Upper lobe of left lung (tissue), 6 donors: ENCODE measurements at regions not wholly inside any gene's neighbourhood (a gene's known extent, or its start where the extent isn't known, plus 50 kb on each side); places are given as distances from the start of the nearest gene placed in this dataset.

Experiments used
- ATAC-seq, 2 donors: fragments of 200-7000 bp; cut with Tn5 transposase; one replicate each; pipeline ENCODE4 v1.9.1; 2022; ENCODE audit warnings: mild to moderate bottlenecking in 2 of 2, moderate library complexity in 2 of 2; ENCODE audit not compliant: low FRiP score in 2 of 2
- DNase-seq, 2 donors: peaks; one replicate each; pipeline ENCODE4 v3.0.0-alpha.2; 2019 to 2020
- H3K27ac ChIP-seq, 4 donors: fragments of 200-600 bp; sonication (generic); one replicate each; pipeline ENCODE4 v1.5.1; 2016 to 2019
- H3K27me3 ChIP-seq, 4 donors: fragments of 200-600 bp; sonication (generic); one replicate each; pipeline ENCODE4 v1.5.1; 2017 to 2019
- H3K36me3 ChIP-seq, 4 donors: fragments of 200-600 bp; sonication (generic); one replicate each; pipeline ENCODE4 v1.5.1; 2016 to 2019
- H3K4me1 ChIP-seq, 4 donors: fragments of 200-600 bp; sonication (generic); one replicate each; pipeline ENCODE4 v1.5.1; 2018 to 2019
- H3K4me3 ChIP-seq, 4 donors: fragments of 200-600 bp; sonication (generic); one replicate each; pipeline ENCODE4 v1.5.1; 2017 to 2019; ENCODE audit warnings: mild to moderate bottlenecking in 2 of 4, moderate library complexity in 1 of 4
- H3K9me3 ChIP-seq, 4 donors: fragments of 200-600 bp; sonication (generic); one replicate each; pipeline ENCODE4 v1.5.1; 2018 to 2019
- EP300 ChIP-seq, 4 donors: sonication (generic); formaldehyde crosslinking; IDR thresholded peaks; one replicate each; pipeline ENCODE4 v1.5.1; 2017; ENCODE audit warnings: antibody characterized with exemption in 4 of 4, control low read depth in 2 of 4
- POLR2A ChIP-seq, 4 donors: fragments of 450-650 bp; IDR thresholded peaks; one replicate each; pipeline ENCODE4 v1.5.1; 2016 to 2017; ENCODE audit warnings: antibody characterized with exemption in 4 of 4, mild to moderate bottlenecking in 2 of 4
- POLR2AphosphoS5 ChIP-seq, 2 donors: sonication (generic); formaldehyde crosslinking; IDR thresholded peaks; one replicate each; pipeline ENCODE4 v1.5.1; 2017; ENCODE audit warnings: antibody characterized with exemption in 2 of 2
- WGBS, 2 donors: methylation state at CpG; one replicate each; pipeline ENCODE4 v1.1.5; 2017 to 2018; 5-methylcytosine and 5-hydroxymethylcytosine counted together
- TF ChIP-seq, protein P1 (sequence below), 6 experiments: fragments of 450-650 bp in 4 of 6; fragments of 200-600 bp in 2 of 6; sonication (generic) in 2 of 6; IDR thresholded peaks; one replicate each; pipeline ENCODE4 v1.5.1; 2016 to 2019; ENCODE audit warnings: antibody characterized with exemption in 6 of 6
- donor health status: DM: no; HTN: no; CAD: no; lungs with moderate emphysema.
- donor health status: DM: no; HTN: yes; CAD: no; lungs with severe emphysema.

DNA sequence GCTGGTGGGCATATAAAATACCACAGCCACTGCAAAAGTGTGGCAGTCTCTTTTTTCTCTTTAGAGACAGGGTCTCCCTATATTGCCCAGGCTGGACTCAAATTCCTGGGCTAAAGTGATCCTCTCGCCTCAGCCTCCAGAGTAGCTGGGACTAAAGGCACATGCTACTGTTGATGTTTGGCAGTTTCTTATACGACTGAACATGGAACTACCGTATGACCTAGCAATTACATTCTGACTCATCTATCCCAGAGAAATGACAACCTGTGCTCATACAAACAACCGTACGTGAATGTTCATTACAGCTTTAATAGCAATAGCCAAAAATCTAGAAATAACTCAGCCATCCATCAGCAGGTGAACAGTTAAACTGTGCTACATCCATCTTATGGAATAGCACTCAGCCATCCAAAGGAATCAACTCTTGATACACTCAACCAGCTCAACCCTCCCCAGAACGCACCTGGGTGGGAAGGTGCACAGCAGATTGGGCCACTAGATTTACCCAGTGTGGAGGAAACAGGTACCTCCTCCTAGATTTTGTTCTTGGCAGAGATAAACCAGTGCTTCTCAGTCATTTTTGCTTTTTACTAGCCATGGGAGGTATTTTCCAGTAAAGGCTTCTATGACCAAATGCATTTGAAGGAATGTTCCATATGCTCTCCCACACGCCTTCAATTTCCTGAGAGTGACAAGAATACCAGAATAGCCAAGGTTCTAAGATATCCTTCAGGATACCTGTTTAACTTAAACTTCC lies 130.5 kb downstream of the MED15 start:
- ATAC-seq = no peak
- Histone ChIP-seq H3K4me1 (no peaks in the 10 kb centered on the region), H3K9me3 (no peaks in the 10 kb centered on the region), H3K27me3 (no peaks in the 10 kb centered on the region), H3K4me3 (no peak overlapping the region), H3K27ac (no peak overlapping the region), H3K36me3 (no peaks in the 10 kb centered on the region)
- TF ChIP-seq EP300 (IDR thresholded peaks at IDR 0.05) (no peak), POLR2AphosphoS5 (IDR thresholded peaks at IDR 0.05) (no peak)
- DNase-seq = no peak
- 73 to 77% methylated on average over 7 of the region's 7 CpGs for WGBS, 2 donors

DNA sequence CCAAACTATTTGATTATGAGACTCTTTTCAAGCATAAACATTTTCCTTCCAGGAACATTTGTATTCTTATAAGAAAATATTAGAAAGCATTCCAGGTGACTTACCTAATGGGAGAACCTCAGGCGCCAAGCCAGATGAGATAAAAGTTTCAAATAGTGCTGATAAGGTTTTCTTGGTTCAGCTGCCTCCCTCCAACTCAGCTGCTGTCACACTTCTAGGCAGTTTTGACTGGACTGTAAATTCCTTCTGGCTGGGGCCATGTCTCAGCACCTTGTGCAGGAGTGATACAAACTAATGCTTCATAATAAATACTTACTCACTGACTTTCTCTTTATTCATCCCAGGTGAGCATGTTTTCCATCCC lies 131.1 kb downstream of the MED15 start:
- DNase-seq = no peak
- no peak for ATAC-seq
- 35 to 65% methylated on average over 1 of the region's 1 CpG for WGBS, 2 donors

DNA sequence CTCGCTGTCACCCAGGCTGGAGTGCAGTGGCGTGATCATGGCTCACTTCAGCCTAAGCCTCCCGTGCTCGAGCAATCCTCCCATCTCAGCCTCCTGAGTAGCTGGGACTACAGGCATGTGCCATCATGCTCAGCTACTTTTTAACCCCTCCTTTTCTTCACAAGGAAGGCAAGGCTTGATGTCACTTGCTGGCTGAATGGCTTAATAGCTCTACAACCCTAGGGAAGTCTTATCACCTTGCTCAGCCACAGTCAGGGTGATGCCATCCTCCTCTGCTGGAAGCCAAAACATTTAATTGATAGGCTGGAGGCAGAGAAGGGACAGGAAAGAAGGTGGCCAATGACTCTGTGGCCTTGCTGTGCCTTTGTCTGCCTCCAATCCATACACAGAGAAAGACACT lies 131.9 kb downstream of the MED15 start:
- Histone ChIP-seq H3K27me3 (no peaks in the 10 kb centered on the region), H3K36me3 (no peaks in the 10 kb centered on the region), H3K4me3 (no peak overlapping the region), H3K9me3 (no peaks in the 10 kb centered on the region), H3K4me1 (no peaks in the 10 kb centered on the region), H3K27ac (no peak overlapping the region)
- TF ChIP-seq EP300 (IDR thresholded peaks at IDR 0.05) (no peak), POLR2AphosphoS5 (IDR thresholded peaks at IDR 0.05) (no peak), POLR2A (IDR thresholded peaks at IDR 0.05) (no peak)
- TF ChIP-seq, protein P1, sequence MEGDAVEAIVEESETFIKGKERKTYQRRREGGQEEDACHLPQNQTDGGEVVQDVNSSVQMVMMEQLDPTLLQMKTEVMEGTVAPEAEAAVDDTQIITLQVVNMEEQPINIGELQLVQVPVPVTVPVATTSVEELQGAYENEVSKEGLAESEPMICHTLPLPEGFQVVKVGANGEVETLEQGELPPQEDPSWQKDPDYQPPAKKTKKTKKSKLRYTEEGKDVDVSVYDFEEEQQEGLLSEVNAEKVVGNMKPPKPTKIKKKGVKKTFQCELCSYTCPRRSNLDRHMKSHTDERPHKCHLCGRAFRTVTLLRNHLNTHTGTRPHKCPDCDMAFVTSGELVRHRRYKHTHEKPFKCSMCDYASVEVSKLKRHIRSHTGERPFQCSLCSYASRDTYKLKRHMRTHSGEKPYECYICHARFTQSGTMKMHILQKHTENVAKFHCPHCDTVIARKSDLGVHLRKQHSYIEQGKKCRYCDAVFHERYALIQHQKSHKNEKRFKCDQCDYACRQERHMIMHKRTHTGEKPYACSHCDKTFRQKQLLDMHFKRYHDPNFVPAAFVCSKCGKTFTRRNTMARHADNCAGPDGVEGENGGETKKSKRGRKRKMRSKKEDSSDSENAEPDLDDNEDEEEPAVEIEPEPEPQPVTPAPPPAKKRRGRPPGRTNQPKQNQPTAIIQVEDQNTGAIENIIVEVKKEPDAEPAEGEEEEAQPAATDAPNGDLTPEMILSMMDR (IDR thresholded peaks at IDR 0.05) = no peak
- DNase-seq (no peak), ATAC-seq (no peak)
- 76 to 85% methylated on average over 4 of the region's 4 CpGs for WGBS, 2 donors

More for the DNA sequence above, 131.1 kb downstream of the MED15 start:
- TF ChIP-seq POLR2A (IDR thresholded peaks at IDR 0.05) (no peak), POLR2AphosphoS5 (IDR thresholded peaks at IDR 0.05) (no peak), EP300 (IDR thresholded peaks at IDR 0.05) (no peak)
- TF ChIP-seq, protein P1 (IDR thresholded peaks at IDR 0.05) = no peak
- Histone ChIP-seq H3K4me3 (no peak overlapping the region), H3K27me3 (no peaks in the 10 kb centered on the region), H3K9me3 (no peaks in the 10 kb centered on the region), H3K36me3 (no peaks in the 10 kb centered on the region), H3K27ac (no peak overlapping the region), H3K4me1 (no peaks in the 10 kb centered on the region)

DNA sequence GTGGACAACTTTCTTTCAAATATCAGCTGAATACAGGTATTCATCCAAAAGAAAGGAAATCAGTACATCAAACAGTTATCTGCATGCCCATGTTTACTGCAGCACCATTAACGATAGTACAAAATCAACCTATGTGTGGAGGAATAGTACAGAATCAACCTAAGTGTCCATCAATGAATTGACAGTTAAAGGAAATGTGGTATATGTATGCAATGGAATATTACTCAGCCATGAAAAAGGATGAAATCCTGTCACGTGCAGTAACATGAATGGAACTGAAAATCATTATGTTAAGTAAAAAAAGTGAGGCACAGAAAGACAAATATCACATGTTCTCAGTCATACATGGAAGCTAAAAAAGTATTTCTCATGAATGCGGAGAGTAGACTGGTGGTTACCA lies 132.3 kb downstream of the MED15 start:
- DNase-seq (no peak), ATAC-seq (no peak)
- 91 to 92% methylated on average over 3 of the region's 3 CpGs for whole genome bisulfite sequencing, 2 donors
- Histone ChIP-seq H3K4me1 (no peaks in the 10 kb centered on the region), H3K27me3 (no peaks in the 10 kb centered on the region), H3K4me3 (no peak overlapping the region), H3K9me3 (no peaks in the 10 kb centered on the region), H3K36me3 (no peaks in the 10 kb centered on the region), H3K27ac (no peak overlapping the region)
- TF ChIP-seq POLR2A (IDR thresholded peaks at IDR 0.05) = no peak
- TF ChIP-seq, protein P1 (IDR thresholded peaks at IDR 0.05) = no peak
- TF ChIP-seq EP300 (IDR thresholded peaks at IDR 0.05) = no peak
- no peak for TF ChIP-seq POLR2AphosphoS5 (IDR thresholded peaks at IDR 0.05)

DNA sequence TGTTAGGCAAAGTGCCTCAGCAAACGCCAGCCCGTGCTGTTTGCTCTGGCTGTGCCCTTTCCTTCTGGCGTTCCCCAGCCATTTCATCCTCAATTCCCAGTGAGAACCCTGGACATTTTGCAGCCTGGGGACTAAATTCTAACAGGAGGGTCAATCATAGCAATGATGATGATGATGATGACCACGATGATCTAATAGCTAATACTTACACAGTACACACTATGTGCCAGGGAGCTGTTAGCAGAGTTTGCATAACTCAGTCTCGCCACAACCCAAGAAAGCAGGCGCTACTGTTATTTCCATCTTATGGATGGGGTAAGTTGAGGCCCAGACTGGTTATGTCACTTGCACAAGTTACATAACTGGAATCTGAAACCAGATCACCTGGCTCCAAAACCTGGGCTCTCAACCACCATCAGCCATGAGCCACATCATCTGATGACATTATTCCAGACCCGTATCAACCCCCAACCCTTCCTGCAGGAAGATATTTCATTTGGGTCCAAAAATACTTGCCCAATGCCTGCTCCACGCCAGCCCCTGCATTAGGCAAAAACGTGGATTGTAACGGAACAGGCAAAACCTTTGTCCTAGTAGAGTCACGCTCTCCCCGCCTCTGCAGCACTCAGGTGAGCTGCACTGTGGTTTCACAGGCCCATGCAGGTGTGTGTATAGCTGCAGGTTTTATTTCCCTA lies 132.6 kb upstream of the SERPIND1 start:
- ATAC-seq (no peak), DNase-seq (no peak)
- no peak overlapping the region for H3K4me3 ChIP-seq
- WGBS, 2 donors = 67 to 72% methylated on average over 12 of the region's 12 CpGs
- no peaks in the 10 kb centered on the region for H3K27me3 ChIP-seq
- H3K9me3 ChIP-seq = no peaks in the 10 kb centered on the region
- H3K4me1 ChIP-seq = no peaks in the 10 kb centered on the region
- TF ChIP-seq POLR2A (IDR thresholded peaks at IDR 0.05) = no peak
- TF ChIP-seq EP300 (IDR thresholded peaks at IDR 0.05) = no peak
- TF ChIP-seq, protein P1 (IDR thresholded peaks at IDR 0.05) = no peak
- no peak for TF ChIP-seq POLR2AphosphoS5 (IDR thresholded peaks at IDR 0.05)
- no peak overlapping the region for H3K27ac ChIP-seq
- no peaks in the 10 kb centered on the region for H3K36me3 ChIP-seq
